DND-41 (cell line): ENCODE measurements at regions not wholly inside any gene's neighbourhood (a gene's known extent, or its start where the extent isn't known, plus 50 kb on each side); places are given as distances from the start of the nearest gene placed in this dataset.

Experiments
- ATAC-seq: fragments of 200-7000 bp; cut with Tn5 transposase; 3 replicates; pipeline ENCODE4 v1.9.1; 2021; ENCODE audit warnings: low read depth; ENCODE audit not compliant: insufficient read depth
- DNase-seq: peaks from one replicate; pipeline ENCODE4 v3.0.0-alpha.2; 2020
- H2AFZ ChIP-seq: 2 replicates; pipeline ENCODE4 v1.6.0; 2012; ENCODE audit warnings: low read depth, low read length
- H3K27ac ChIP-seq: 2 replicates; pipeline ENCODE4 v1.5.1; 2012; ENCODE audit warnings: low read length, inconsistent platforms
- H3K27me3 ChIP-seq: fragments of 200-600 bp; sonication (generic); 2 replicates; pipeline ENCODE4 v1.6.0; 2012; ENCODE audit warnings: low read length, mild to moderate bottlenecking, inconsistent platforms; ENCODE audit not compliant: insufficient read depth, poor library complexity
- H3K36me3 ChIP-seq: 2 replicates; pipeline ENCODE4 v1.5.1; 2012; ENCODE audit warnings: low read length, inconsistent platforms; ENCODE audit not compliant: insufficient read depth
- H3K4me1 ChIP-seq: 2 replicates; pipeline ENCODE4 v1.5.1; 2012; ENCODE audit warnings: mild to moderate bottlenecking, low read length; ENCODE audit not compliant: insufficient read depth
- H3K4me2 ChIP-seq: 2 replicates; pipeline ENCODE4 v1.6.0; 2012; ENCODE audit warnings: mild to moderate bottlenecking, moderate library complexity, low read length, inconsistent platforms; ENCODE audit not compliant: insufficient read depth
- H3K4me3 ChIP-seq, 2 experiments: fragments of 200-600 bp in 1 of 2; shearing (Covaris generic) in 1 of 2; 2 replicates each; pipeline ENCODE4 v1.5.1; 2012 to 2016; ENCODE audit warnings: inconsistent platforms in 2 of 2, low read length in 2 of 2, mild to moderate bottlenecking in 2 of 2, low read depth in 1 of 2, moderate library complexity in 1 of 2
- H3K79me2 ChIP-seq: 2 replicates; pipeline ENCODE4 v1.6.0; 2012; ENCODE audit warnings: low read length, inconsistent platforms; ENCODE audit not compliant: insufficient read depth
- H3K9ac ChIP-seq: 2 replicates; pipeline ENCODE4 v1.6.0; 2012; ENCODE audit warnings: low read depth, mild to moderate bottlenecking, inconsistent platforms, low read length, moderate library complexity
- H3K9me3 ChIP-seq: 2 replicates; pipeline ENCODE4 v1.5.1; 2012; ENCODE audit warnings: low read length, moderate library complexity, mild to moderate bottlenecking, inconsistent platforms; ENCODE audit not compliant: insufficient read depth, severe bottlenecking
- H4K20me1 ChIP-seq: 2 replicates; pipeline ENCODE4 v1.6.0; 2012; ENCODE audit warnings: low read length; ENCODE audit not compliant: insufficient read depth
- EZH2 ChIP-seq: IDR thresholded peaks from 3 replicates; pipeline ENCODE4 v1.6.1; 2012; ENCODE audit warnings: borderline replicate concordance, low read depth, mild to moderate bottlenecking, moderate library complexity, low read length, inconsistent platforms; ENCODE audit not compliant: severe bottlenecking
- TF ChIP-seq, protein P1 (sequence below): IDR thresholded peaks from 2 replicates; pipeline ENCODE4 v1.5.1; 2012; ENCODE audit warnings: borderline replicate concordance, low read length, moderate library complexity, mild to moderate bottlenecking; ENCODE audit not compliant: poor library complexity, severe bottlenecking; ENCODE audit errors: extremely low read depth

DNA sequence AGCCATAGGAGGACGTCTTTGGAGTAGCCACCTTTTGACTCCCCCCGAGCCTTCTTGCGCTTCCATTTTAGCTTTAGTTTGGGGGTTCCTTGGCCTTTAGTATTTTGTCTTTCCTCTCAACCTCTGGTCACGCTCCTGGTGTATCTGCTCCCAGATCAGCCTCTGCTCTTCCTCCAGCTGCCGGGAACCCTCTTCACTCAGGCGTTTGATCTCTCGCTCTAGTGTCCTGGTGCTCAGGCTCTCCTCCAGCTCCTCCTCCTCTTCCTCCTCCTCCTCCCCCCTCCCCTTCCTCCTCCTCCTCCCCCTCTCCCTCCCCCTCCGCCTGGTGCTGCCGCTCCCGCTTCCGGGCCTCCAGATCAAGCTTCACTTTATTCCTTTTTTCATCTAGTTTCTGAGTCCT, 1082.3 kb upstream of the TMEFF2 start:
- no peaks in the 10 kb centered on the region for H3K79me2 ChIP-seq
- DNase-seq (no peak), ATAC-seq (no peak)
- no peaks in the 10 kb centered on the region for H3K27me3 ChIP-seq
- no peaks in the 10 kb centered on the region for H3K9me3 ChIP-seq
- no peaks in the 10 kb centered on the region for H3K36me3 ChIP-seq
- H3K4me3 ChIP-seq, result no peak overlapping the region
- H3K27ac ChIP-seq, result no peak overlapping the region
- H3K4me2 ChIP-seq, result no peak overlapping the region
- TF ChIP-seq, protein P1, sequence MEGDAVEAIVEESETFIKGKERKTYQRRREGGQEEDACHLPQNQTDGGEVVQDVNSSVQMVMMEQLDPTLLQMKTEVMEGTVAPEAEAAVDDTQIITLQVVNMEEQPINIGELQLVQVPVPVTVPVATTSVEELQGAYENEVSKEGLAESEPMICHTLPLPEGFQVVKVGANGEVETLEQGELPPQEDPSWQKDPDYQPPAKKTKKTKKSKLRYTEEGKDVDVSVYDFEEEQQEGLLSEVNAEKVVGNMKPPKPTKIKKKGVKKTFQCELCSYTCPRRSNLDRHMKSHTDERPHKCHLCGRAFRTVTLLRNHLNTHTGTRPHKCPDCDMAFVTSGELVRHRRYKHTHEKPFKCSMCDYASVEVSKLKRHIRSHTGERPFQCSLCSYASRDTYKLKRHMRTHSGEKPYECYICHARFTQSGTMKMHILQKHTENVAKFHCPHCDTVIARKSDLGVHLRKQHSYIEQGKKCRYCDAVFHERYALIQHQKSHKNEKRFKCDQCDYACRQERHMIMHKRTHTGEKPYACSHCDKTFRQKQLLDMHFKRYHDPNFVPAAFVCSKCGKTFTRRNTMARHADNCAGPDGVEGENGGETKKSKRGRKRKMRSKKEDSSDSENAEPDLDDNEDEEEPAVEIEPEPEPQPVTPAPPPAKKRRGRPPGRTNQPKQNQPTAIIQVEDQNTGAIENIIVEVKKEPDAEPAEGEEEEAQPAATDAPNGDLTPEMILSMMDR, result no peak
- no peak for TF ChIP-seq EZH2
- H3K9ac ChIP-seq, result no peak overlapping the region
- no peaks in the 10 kb centered on the region for H3K4me1 ChIP-seq
- H4K20me1 ChIP-seq, result no peaks in the 10 kb centered on the region
- no peak overlapping the region for H2AFZ ChIP-seq

DNA sequence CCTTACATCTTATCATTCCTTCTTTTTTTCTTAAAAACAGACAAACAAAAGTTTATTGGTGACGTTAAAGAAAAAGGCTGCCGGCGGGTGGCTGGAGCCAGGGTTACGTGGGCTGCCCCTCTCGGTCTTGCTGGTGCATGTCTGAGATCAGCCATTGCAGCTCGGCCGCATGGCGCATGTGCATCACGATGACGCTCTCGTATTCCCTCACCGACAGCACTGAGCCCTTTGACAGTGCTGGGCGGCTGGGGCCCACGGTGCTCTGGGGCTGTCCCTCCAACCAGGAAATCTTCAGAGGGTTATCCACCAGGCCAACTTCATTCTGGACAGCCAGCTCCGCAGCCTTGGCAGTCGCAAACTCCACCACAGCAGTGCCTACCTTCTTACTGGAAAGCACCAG, 1081.8 kb upstream of the TMEFF2 start:
- ATAC-seq (no peak), DNase-seq (no peak)
- Histone ChIP-seq H3K4me1 (no peaks in the 10 kb centered on the region), H3K9ac (no peak overlapping the region), H3K79me2 (no peaks in the 10 kb centered on the region), H3K27ac (no peak overlapping the region), H3K4me2 (no peak overlapping the region), H3K36me3 (no peaks in the 10 kb centered on the region), H3K9me3 (no peaks in the 10 kb centered on the region), H3K27me3 (no peaks in the 10 kb centered on the region), H2AFZ (no peak overlapping the region), H3K4me3 (no peak overlapping the region), H4K20me1 (no peaks in the 10 kb centered on the region)
- TF ChIP-seq, protein P1, result no peak
- no peak for TF ChIP-seq EZH2

DNA sequence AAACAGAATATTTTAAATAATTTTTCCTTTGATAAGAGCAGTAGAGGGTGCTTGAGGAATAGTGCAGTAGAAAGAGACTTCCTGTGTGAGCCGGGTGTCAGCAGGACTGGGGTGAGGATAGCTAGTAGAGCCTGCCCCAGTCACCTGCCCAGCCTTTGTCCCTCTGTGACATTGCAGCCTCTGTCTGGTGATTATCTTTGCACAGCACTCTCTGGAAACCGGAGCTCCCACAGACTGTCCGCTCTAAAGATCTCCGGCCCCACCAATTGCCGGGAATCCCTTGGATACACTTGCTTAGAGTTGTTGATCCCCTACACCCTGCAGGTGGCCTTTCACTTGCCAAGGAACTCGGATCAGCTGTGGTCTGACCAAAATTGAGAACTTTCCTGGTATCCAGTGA, 1081.3 kb upstream of the TMEFF2 start:
- H3K4me2 ChIP-seq, result no peak overlapping the region
- H3K9ac ChIP-seq, result no peak overlapping the region
- no peaks in the 10 kb centered on the region for H3K79me2 ChIP-seq
- no peaks in the 10 kb centered on the region for H4K20me1 ChIP-seq
- no peak overlapping the region for H3K4me3 ChIP-seq
- H3K36me3 ChIP-seq, result no peaks in the 10 kb centered on the region
- ATAC-seq, result no peak
- no peaks in the 10 kb centered on the region for H3K27me3 ChIP-seq
- H3K9me3 ChIP-seq, result no peaks in the 10 kb centered on the region
- no peaks in the 10 kb centered on the region for H3K4me1 ChIP-seq
- no peak overlapping the region for H2AFZ ChIP-seq
- TF ChIP-seq, protein P1, result no peak
- TF ChIP-seq EZH2, result no peak
- no peak overlapping the region for H3K27ac ChIP-seq
- no peak for DNase-seq

DNA sequence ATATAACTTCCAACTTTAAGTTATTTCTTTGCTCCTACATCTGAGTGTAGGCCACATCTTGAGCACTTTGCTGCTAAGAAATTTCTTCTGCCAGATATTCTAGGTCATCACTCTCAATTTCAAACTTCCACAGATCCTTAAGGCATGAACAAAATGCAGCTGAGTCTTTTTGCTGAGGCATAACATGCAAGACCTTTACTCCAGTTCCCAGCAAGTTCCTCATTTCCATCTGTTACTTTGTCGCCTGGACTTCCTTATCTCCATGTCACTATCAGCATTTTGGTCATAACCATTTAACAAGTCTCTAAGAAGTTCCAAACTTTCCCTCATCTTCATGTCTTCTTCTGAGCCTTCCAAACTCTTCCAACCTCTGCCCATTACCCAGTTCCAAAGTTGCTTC, 1077.3 kb upstream of the TMEFF2 start:
- DNase-seq, result no peak
- TF ChIP-seq EZH2, result no peak
- TF ChIP-seq, protein P1, result no peak
- no peak overlapping the region for H3K4me2 ChIP-seq

More for the DNA sequence above, 1077.3 kb upstream of the TMEFF2 start:
- Histone ChIP-seq H3K4me3 (no peak overlapping the region), H3K9me3 (no peaks in the 10 kb centered on the region), H3K4me1 (no peaks in the 10 kb centered on the region), H3K79me2 (no peaks in the 10 kb centered on the region), H3K36me3 (no peaks in the 10 kb centered on the region), H3K27ac (no peak overlapping the region), H4K20me1 (no peaks in the 10 kb centered on the region), H3K27me3 (no peaks in the 10 kb centered on the region), H3K9ac (no peak overlapping the region), H2AFZ (no peak overlapping the region)
- no peak for ATAC-seq
